ENCODE measurements at regions not wholly inside any gene's neighbourhood (a gene's known extent, or its start where the extent isn't known, plus 50 kb on each side); places are given as distances from the start of the nearest gene placed in this dataset.

GRCh38 chr5:91684625-91685024, 301.5 kb upstream of the ARRDC3 start:
- CTCF ChIA-PET = interaction anchor here (0.9 kb wide), 1 partner anchor 42 kb away, joined by 3 read pairs; no protein-coding TSS in a partner anchor

DNA sequence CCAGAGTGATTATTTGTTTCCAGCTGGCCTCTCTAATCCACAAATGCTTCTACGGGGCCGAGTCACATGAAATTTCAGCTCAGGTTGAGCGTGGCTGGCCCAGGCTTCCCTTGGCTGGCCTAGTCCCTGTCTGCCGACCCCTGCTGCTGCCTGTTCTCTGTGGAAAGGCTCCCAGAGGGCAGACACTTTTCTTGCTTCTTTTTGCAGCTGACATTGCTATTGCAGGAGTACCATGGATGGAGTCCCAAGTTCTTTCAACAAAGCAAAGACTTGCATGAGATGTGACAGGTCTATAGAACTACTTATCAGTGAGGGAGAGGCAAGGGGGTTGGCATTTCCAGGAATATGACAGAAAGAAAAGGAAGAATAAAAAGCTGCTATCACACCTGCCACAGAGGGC, 287.4 kb upstream of the ARRDC3 start:
- Histone ChIP-seq H2AFZ (ENCODE audit: low read depth, low read length) (no peak overlapping the region), H3K27me3 (ENCODE audit: control insufficient read depth in 2 of 2, insufficient read depth in 2 of 2, low read length in 2 of 2) (no peaks in the 10 kb centered on the region), H4K20me1 (replicated peaks; ENCODE audit: control insufficient read depth, extremely low read depth, insufficient read depth, low read length) (no peaks in the 10 kb centered on the region), H3K79me2 (ENCODE audit: control insufficient read depth, insufficient read depth, low read length) (no peaks in the 10 kb centered on the region), H3K9me1 (replicated peaks; ENCODE audit: control insufficient read depth, extremely low read depth, insufficient read depth, low read length) (no peaks in the 10 kb centered on the region), H3K4me1 (ENCODE audit: control insufficient read depth, extremely low read depth, insufficient read depth, low read length) (no peaks in the 10 kb centered on the region), H3K27ac (ENCODE audit: insufficient read depth, low read depth, low read length) (no peak overlapping the region), H3K4me2 (ENCODE audit: insufficient read depth, low read length) (no peak overlapping the region), H3K4me3 (replicated peaks in 1 of 3; ENCODE audit: insufficient read depth in 1 of 3, low read depth in 1 of 3, low read length in 3 of 3) (no peak overlapping the region), H3K36me3 (ENCODE audit: control insufficient read depth in 2 of 2, extremely low read depth in 1 of 2, insufficient read depth in 2 of 2, low read length in 2 of 2) (no peaks in the 10 kb centered on the region), H3K9ac (replicated peaks; ENCODE audit: extremely low read depth, insufficient read depth, low read length) (no peak overlapping the region), H3K9me3 (replicated peaks; ENCODE audit: control insufficient read depth, insufficient read depth, low read length) (no peaks in the 10 kb centered on the region)
- dilution Hi-C loops (cut with MboI; ENCODE audit: extremely low pct_ligation_motif_present, low sequenced_read_pairs) = no loop called here
- CTCF ChIA-PET = interaction anchor here (1.6 kb wide), 1 partner anchor 29 kb away, joined by 4 read pairs; no protein-coding TSS in a partner anchor
- POLR2A ChIA-PET = no interaction called here
- no peak for DNase-seq (ENCODE audit: low read depth, low spot score)
- TF ChIP-seq POLR2AphosphoS5 (IDR thresholded peaks at IDR 0.05; ENCODE audit: insufficient read depth, low read depth, low read length) (no peak), GATA2 (IDR thresholded peaks at IDR 0.05; ENCODE audit: insufficient read depth, insufficient read length, low read depth, low read length) (no peak), JUN (IDR thresholded peaks at IDR 0.05; ENCODE audit: borderline replicate concordance, insufficient read depth, insufficient read length, low read depth) (no peak), CTCF (IDR thresholded peaks at IDR 0.05; ENCODE audit: extremely low read depth in 1 of 2, insufficient read depth in 1 of 2, low read depth in 1 of 2, low read length in 2 of 2) (no peak), FOS (IDR thresholded peaks at IDR 0.05; ENCODE audit: borderline replicate concordance, insufficient read depth, low read length) (no peak), MYC (IDR thresholded peaks at IDR 0.05; ENCODE audit: low read depth, low read length) (no peak), POLR2A (IDR thresholded peaks at IDR 0.05; ENCODE audit: low read depth, low read length) (no peak), EZH2 (IDR thresholded peaks at IDR 0.05; ENCODE audit: borderline replicate concordance, low read depth, low read length, severe bottlenecking) (no peak)
- TF ChIP-seq, protein P1, sequence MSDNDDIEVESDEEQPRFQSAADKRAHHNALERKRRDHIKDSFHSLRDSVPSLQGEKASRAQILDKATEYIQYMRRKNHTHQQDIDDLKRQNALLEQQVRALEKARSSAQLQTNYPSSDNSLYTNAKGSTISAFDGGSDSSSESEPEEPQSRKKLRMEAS (IDR thresholded peaks at IDR 0.05; ENCODE audit: insufficient read depth, insufficient read length) = no peak
- intact Hi-C loops (cut with micrococcal nuclease) = no loop called here
- FAIRE-seq = no peak
- BruUV-seq (replicated peaks) = no TSS peak

More at GRCh38 chr5:91684625-91685024, 301.5 kb upstream of the ARRDC3 start:
- Histone ChIP-seq H3K4me1 (ENCODE audit: control insufficient read depth, extremely low read depth, insufficient read depth, low read length) (no peaks in the 10 kb centered on the region), H2AFZ (ENCODE audit: low read depth, low read length) (no peak overlapping the region), H3K79me2 (ENCODE audit: control insufficient read depth, insufficient read depth, low read length) (no peaks in the 10 kb centered on the region), H3K9me1 (replicated peaks; ENCODE audit: control insufficient read depth, extremely low read depth, insufficient read depth, low read length) (no peaks in the 10 kb centered on the region), H3K9ac (replicated peaks; ENCODE audit: extremely low read depth, insufficient read depth, low read length) (no peak overlapping the region), H4K20me1 (replicated peaks; ENCODE audit: control insufficient read depth, extremely low read depth, insufficient read depth, low read length) (no peaks in the 10 kb centered on the region), H3K4me2 (ENCODE audit: insufficient read depth, low read length) (no peak overlapping the region), H3K9me3 (replicated peaks; ENCODE audit: control insufficient read depth, insufficient read depth, low read length) (no peaks in the 10 kb centered on the region), H3K4me3 (replicated peaks in 1 of 3; ENCODE audit: insufficient read depth in 1 of 3, low read depth in 1 of 3, low read length in 3 of 3) (no peak overlapping the region), H3K27me3 (ENCODE audit: control insufficient read depth in 2 of 2, insufficient read depth in 2 of 2, low read length in 2 of 2) (no peaks in the 10 kb centered on the region), H3K27ac (ENCODE audit: insufficient read depth, low read depth, low read length) (no peak overlapping the region), H3K36me3 (ENCODE audit: control insufficient read depth in 2 of 2, extremely low read depth in 1 of 2, insufficient read depth in 2 of 2, low read length in 2 of 2) (no peaks in the 10 kb centered on the region)
- no TSS peak for BruUV-seq (replicated peaks)
- intact Hi-C loops (cut with micrococcal nuclease) = no loop called here
- no peak for DNase-seq (ENCODE audit: low read depth, low spot score)
- TF ChIP-seq JUN (IDR thresholded peaks at IDR 0.05; ENCODE audit: borderline replicate concordance, insufficient read depth, insufficient read length, low read depth) (no peak), MYC (IDR thresholded peaks at IDR 0.05; ENCODE audit: low read depth, low read length) (no peak), GATA2 (IDR thresholded peaks at IDR 0.05; ENCODE audit: insufficient read depth, insufficient read length, low read depth, low read length) (no peak)
- TF ChIP-seq, protein P1 (IDR thresholded peaks at IDR 0.05; ENCODE audit: insufficient read depth, insufficient read length) = no peak
- POLR2A ChIA-PET = no interaction called here
- dilution Hi-C loops (cut with MboI; ENCODE audit: extremely low pct_ligation_motif_present, low sequenced_read_pairs) = no loop called here
- no peak for FAIRE-seq

All from endothelial cell of umbilical vein (primary cell).